Endothelial cell of umbilical vein (primary cell): ENCODE measurements at regions not wholly inside any gene's neighbourhood (a gene's known extent, or its start where the extent isn't known, plus 50 kb on each side); places are given as distances from the start of the nearest gene placed in this dataset.

Source experiments
- BruUV-seq: library from RNA; stranded (reverse); fragments of 400-500 nt; replicated peaks from 2 replicates; lab custom pipeline; 2021; lab: Mats Ljungman, UMichigan
- CTCF ChIA-PET: fragments of 300-600, 350-600 bp; sonication (Branson Sonifier 250); formaldehyde crosslinking; loops from one replicate; lab custom pipeline; 2021; ENCODE audit warnings: antibody characterized with exemption, inconsistent platforms; lab: Charles Lee
- POLR2A ChIA-PET: fragments of 300-600, 350-600 bp; sonication (Branson Sonifier 250); formaldehyde crosslinking; loops from one replicate; lab custom pipeline; 2021; ENCODE audit warnings: antibody characterized with exemption, inconsistent platforms; lab: Charles Lee
- DNase-seq: peaks from one replicate; pipeline ENCODE4 v3.0.0-alpha.2; 2011; ENCODE audit warnings: low read depth, low spot score
- FAIRE-seq: peaks from 2 replicates; lab custom pipeline; 2011; peaks lifted over from hg19 to GRCh38; lab: Jason Lieb, UNC
- H2AFZ ChIP-seq: 2 replicates; pipeline ENCODE4 v1.6.0; 2012; ENCODE audit warnings: low read depth, low read length, control low read depth, inconsistent platforms
- H3K27ac ChIP-seq: 2 replicates; pipeline ENCODE4 v1.5.1; 2011; ENCODE audit warnings: low read depth, mild to moderate bottlenecking, control low read depth, low read length, moderate library complexity; ENCODE audit not compliant: insufficient read depth
- H3K27me3 ChIP-seq, 2 experiments: 2 replicates each; pipeline versions ENCODE4 v1.6.0 to v1.6.1; 2011; ENCODE audit warnings: low read length in 2 of 2, mixed read lengths in 1 of 2; ENCODE audit not compliant: control insufficient read depth in 2 of 2, insufficient read depth in 2 of 2
- H3K36me3 ChIP-seq, 2 experiments: 2 replicates in 1 of 2; 3 replicates in 1 of 2; pipeline ENCODE4 v1.5.1; 2011; ENCODE audit warnings: low read length in 2 of 2, mild to moderate bottlenecking in 1 of 2, moderate library complexity in 1 of 2; ENCODE audit not compliant: control insufficient read depth in 2 of 2, insufficient read depth in 2 of 2; ENCODE audit errors: extremely low read depth in 1 of 2
- H3K4me1 ChIP-seq: 3 replicates; pipeline ENCODE4 v1.5.1; 2011; ENCODE audit warnings: mild to moderate bottlenecking, low read length; ENCODE audit not compliant: control insufficient read depth, insufficient read depth; ENCODE audit errors: extremely low read depth
- H3K4me2 ChIP-seq: 2 replicates; pipeline ENCODE4 v1.6.1; 2011; ENCODE audit warnings: low read length, control low read depth, mixed read lengths; ENCODE audit not compliant: insufficient read depth
- H3K4me3 ChIP-seq, 3 experiments: fragments of 200-600 bp in 1 of 3; sonication (generic), shearing (Covaris generic) in 1 of 3; replicated peaks in 1 of 3; 2 replicates each; pipeline ENCODE4 v1.5.1; 2011 to 2016; ENCODE audit warnings: control low read depth in 3 of 3, low read length in 3 of 3, mild to moderate bottlenecking in 2 of 3, inconsistent platforms in 1 of 3, low read depth in 1 of 3, moderate library complexity in 1 of 3; ENCODE audit not compliant: insufficient read depth in 1 of 3
- H3K79me2 ChIP-seq: 2 replicates; pipeline ENCODE4 v1.6.0; 2012; ENCODE audit warnings: low read length, inconsistent platforms; ENCODE audit not compliant: control insufficient read depth, insufficient read depth
- H3K9ac ChIP-seq: replicated peaks from 2 replicates; pipeline ENCODE3; 2011; ENCODE audit warnings: low read length, control low read depth; ENCODE audit not compliant: insufficient read depth; ENCODE audit errors: extremely low read depth
- H3K9me1 ChIP-seq: replicated peaks from 3 replicates; pipeline ENCODE4 v1.6.0; 2011; ENCODE audit warnings: mild to moderate bottlenecking, low read length; ENCODE audit not compliant: control insufficient read depth, insufficient read depth; ENCODE audit errors: extremely low read depth
- H3K9me3 ChIP-seq: replicated peaks from 2 replicates; pipeline ENCODE4 v1.5.1; 2012; ENCODE audit warnings: low read length, inconsistent platforms; ENCODE audit not compliant: control insufficient read depth, insufficient read depth
- H4K20me1 ChIP-seq: replicated peaks from 2 replicates; pipeline ENCODE3; 2011; ENCODE audit warnings: mild to moderate bottlenecking, low read length; ENCODE audit not compliant: control insufficient read depth, insufficient read depth; ENCODE audit errors: extremely low read depth
- CTCF ChIP-seq, 2 donors: IDR thresholded peaks; 1 replicate in 1 of 2; 2 replicates in 1 of 2; pipeline ENCODE4 v1.5.1; 2011; ENCODE audit warnings: low read length in 2 of 2, mild to moderate bottlenecking in 2 of 2, moderate library complexity in 2 of 2, control low read depth in 1 of 2, inconsistent platforms in 1 of 2, low read depth in 1 of 2; ENCODE audit not compliant: insufficient read depth in 1 of 2; ENCODE audit errors: extremely low read depth in 1 of 2
- EZH2 ChIP-seq: IDR thresholded peaks from 2 replicates; pipeline ENCODE4 v1.6.1; 2012; ENCODE audit warnings: borderline replicate concordance, low read depth, mild to moderate bottlenecking, moderate library complexity, low read length, inconsistent platforms; ENCODE audit not compliant: severe bottlenecking
- FOS ChIP-seq: IDR thresholded peaks from 2 replicates; pipeline ENCODE4 v1.6.1; 2011; ENCODE audit warnings: mild to moderate bottlenecking, low read length, moderate library complexity, borderline replicate concordance; ENCODE audit not compliant: insufficient read depth
- GATA2 ChIP-seq: IDR thresholded peaks from 2 replicates; pipeline ENCODE4 v1.7.0; 2011; ENCODE audit warnings: low read depth, mild to moderate bottlenecking, moderate library complexity, mixed read lengths, low read length; ENCODE audit not compliant: insufficient read length, insufficient read depth
- JUN ChIP-seq: IDR thresholded peaks from 2 replicates; pipeline ENCODE4 v1.6.1; 2011; ENCODE audit warnings: borderline replicate concordance, low read depth; ENCODE audit not compliant: insufficient read length, insufficient read depth
- MAX ChIP-seq: IDR thresholded peaks from 2 replicates; pipeline ENCODE4 v1.6.1; 2011; ENCODE audit not compliant: insufficient read depth, insufficient read length
- MYC ChIP-seq: IDR thresholded peaks from one replicate; pipeline ENCODE4 v1.6.1; 2011; ENCODE audit warnings: mild to moderate bottlenecking, low read depth, low read length
- POLR2A ChIP-seq: IDR thresholded peaks from 2 replicates; pipeline ENCODE4 v1.6.1; 2012; ENCODE audit warnings: low read depth, mild to moderate bottlenecking, control low read depth, low read length
- POLR2AphosphoS5 ChIP-seq: IDR thresholded peaks from 2 replicates; pipeline ENCODE4 v1.6.1; 2012; ENCODE audit warnings: low read depth, mild to moderate bottlenecking, control low read depth, low read length, moderate library complexity; ENCODE audit not compliant: insufficient read depth
- dilution Hi-C: fragments of 300-500 bp; cut with MboI; formaldehyde crosslinking; loops from one replicate; pipeline ENCODE4 v1.15.0; 2019; ENCODE audit warnings: low sequenced_read_pairs; ENCODE audit not compliant: extremely low pct_ligation_motif_present
- intact Hi-C: fragments of 100-400 bp; cut with micrococcal nuclease; formaldehyde crosslinking; loops from one replicate; pipeline ENCODE4 v1.10.0; 2022

GRCh38 chr1:68338081-68338480, 105.8 kb upstream of the WLS start:
- dilution Hi-C loops (loop anchor here (25.0 kb wide), 1 partner anchor 201 kb away; no protein-coding TSS in a partner anchor), intact Hi-C loops (no loop called here)
- POLR2A ChIA-PET, result no interaction called here
- no peak overlapping the region for H3K4me3 ChIP-seq
- FAIRE-seq (no peak), DNase-seq (no peak)
- H3K4me1 ChIP-seq, result no peaks in the 10 kb centered on the region
- TF ChIP-seq POLR2A (no peak), MYC (no peak), MAX (no peak), GATA2 (no peak)
- no peaks in the 10 kb centered on the region for H3K9me3 ChIP-seq
- no TSS peak for BruUV-seq
- H3K27ac ChIP-seq, result no peak overlapping the region
- no peak overlapping the region for H3K9ac ChIP-seq
- CTCF ChIA-PET, result interaction anchor here (0.9 to 3.3 kb wide), 4 partner anchors 7 to 221 kb away, joined by 6 to 15 read pairs (median 8); no protein-coding TSS in a partner anchor
- no peak overlapping the region for H3K4me2 ChIP-seq
- H3K27me3 ChIP-seq, result no peaks in the 10 kb centered on the region
- H4K20me1 ChIP-seq, result no peaks in the 10 kb centered on the region
- no peaks in the 10 kb centered on the region for H3K36me3 ChIP-seq
- no peaks in the 10 kb centered on the region for H3K9me1 ChIP-seq
- no peak overlapping the region for H2AFZ ChIP-seq
- H3K79me2 ChIP-seq, result no peaks in the 10 kb centered on the region

GRCh38 chr1:68332041-68332440, 99.7 kb upstream of the WLS start:
- no peaks in the 10 kb centered on the region for H3K9me1 ChIP-seq
- FAIRE-seq (no peak), DNase-seq (no peak)
- H4K20me1 ChIP-seq, result no peaks in the 10 kb centered on the region
- TF ChIP-seq FOS (no peak), MAX (no peak), GATA2 (no peak), POLR2AphosphoS5 (no peak), CTCF (IDR thresholded peaks at IDR 0.05; ENCODE audit: extremely low read depth in 1 of 2, insufficient read depth in 1 of 2, low read depth in 1 of 2, low read length in 2 of 2) (no peak), EZH2 (no peak), JUN (no peak), POLR2A (no peak), MYC (no peak)
- H3K79me2 ChIP-seq, result no peaks in the 10 kb centered on the region
- no peaks in the 10 kb centered on the region for H3K9me3 ChIP-seq
- BruUV-seq, result no TSS peak
- H3K27ac ChIP-seq, result no peak overlapping the region
- CTCF ChIA-PET, result interaction anchor here (0.6 to 5.1 kb wide), 7 partner anchors 11 to 211 kb away, joined by 3 to 34 read pairs (median 10); partner anchors contain the start of gene WLS
- H3K4me2 ChIP-seq, result no peak overlapping the region
- POLR2A ChIA-PET, result no interaction called here
- intact Hi-C loops (no loop called here), dilution Hi-C loops (loop anchor here (25.0 kb wide), 1 partner anchor 195 kb away; no protein-coding TSS in a partner anchor)
- no peak overlapping the region for H3K4me3 ChIP-seq
- no peak overlapping the region for H3K9ac ChIP-seq
- H3K27me3 ChIP-seq, result no peaks in the 10 kb centered on the region
- H3K36me3 ChIP-seq, result no peaks in the 10 kb centered on the region
- peaks cover 29% of the 10 kb centered on the region for H3K4me1 ChIP-seq
- H2AFZ ChIP-seq, result no peak overlapping the region
